Mesendoderm (in vitro differentiated cells): ENCODE measurements at regions not wholly inside any gene's neighbourhood (a gene's known extent, or its start where the extent isn't known, plus 50 kb on each side); places are given as distances from the start of the nearest gene placed in this dataset.
A peak's percentile ranks its signal among the peaks of the same experiment; 100 is the strongest.

Experiments
- DNase-seq: peaks from one replicate; pipeline ENCODE4 v3.0.0; 2013
- H2AK5ac ChIP-seq: 2 replicates; pipeline ENCODE4 v1.6.1; 2013; ENCODE audit warnings: low read length, inconsistent platforms
- H2BK120ac ChIP-seq: 2 replicates; pipeline ENCODE4 v1.6.1; 2013; ENCODE audit warnings: low read depth, mild to moderate bottlenecking, low read length, moderate library complexity, mixed read lengths
- H2BK15ac ChIP-seq: replicated peaks from 2 replicates; pipeline ENCODE4 v1.6.1; 2013; ENCODE audit warnings: low read depth, mild to moderate bottlenecking, moderate library complexity
- H2BK5ac ChIP-seq: 2 replicates; pipeline ENCODE4 v1.6.1; 2013; ENCODE audit warnings: low read length, inconsistent platforms
- H3K18ac ChIP-seq: 2 replicates; pipeline ENCODE4 v1.6.1; 2013; ENCODE audit warnings: mild to moderate bottlenecking, low read length, mixed read lengths
- H3K23ac ChIP-seq: one replicate; pipeline ENCODE4 v1.6.1; 2013; ENCODE audit warnings: low read length
- H3K27ac ChIP-seq: 2 replicates; pipeline ENCODE4 v1.5.1; 2013; ENCODE audit warnings: low read depth, mild to moderate bottlenecking, inconsistent platforms, low read length, moderate library complexity
- H3K27me3 ChIP-seq: 2 replicates; pipeline ENCODE4 v1.6.1; 2013; ENCODE audit warnings: low read length, control low read depth, mild to moderate bottlenecking, inconsistent platforms; ENCODE audit not compliant: insufficient read depth, poor library complexity
- H3K36me3 ChIP-seq: 2 replicates; pipeline ENCODE4 v1.6.1; 2013; ENCODE audit warnings: low read length, inconsistent platforms; ENCODE audit not compliant: control insufficient read depth, insufficient read depth
- H3K4ac ChIP-seq: one replicate; pipeline ENCODE4 v1.6.1; 2013; ENCODE audit warnings: low read depth, mild to moderate bottlenecking, low read length, moderate library complexity
- H3K4me1 ChIP-seq: 2 replicates; pipeline ENCODE4 v1.6.1; 2013; ENCODE audit warnings: low read depth, low read length, inconsistent platforms; ENCODE audit not compliant: control insufficient read depth
- H3K4me2 ChIP-seq: 2 replicates; pipeline ENCODE4 v1.6.1; 2013; ENCODE audit warnings: low read length
- H3K4me3 ChIP-seq: 2 replicates; pipeline ENCODE4 v1.5.1; 2013; ENCODE audit warnings: mild to moderate bottlenecking, low read length
- H3K56ac ChIP-seq: one replicate; pipeline ENCODE4 v1.6.1; 2013; ENCODE audit warnings: low read length
- H3K79me1 ChIP-seq: 2 replicates; pipeline ENCODE4 v1.6.1; 2013; ENCODE audit warnings: low read length, inconsistent platforms
- H3K79me2 ChIP-seq: 2 replicates; pipeline ENCODE4 v1.6.1; 2013; ENCODE audit warnings: mild to moderate bottlenecking, low read length; ENCODE audit not compliant: control insufficient read depth, insufficient read depth
- H3K9ac ChIP-seq: 2 replicates; pipeline ENCODE4 v1.6.1; 2013; ENCODE audit warnings: low read length, inconsistent platforms
- H4K5ac ChIP-seq: one replicate; pipeline ENCODE4 v1.6.1; 2013; ENCODE audit warnings: low read length
- H4K8ac ChIP-seq: one replicate; pipeline ENCODE4 v1.6.1; 2013; ENCODE audit warnings: low read depth, mild to moderate bottlenecking, control low read depth, low read length, moderate library complexity
- WGBS: extraction: QIAGEN DNeasy Blood & Tissue Kit; methylation state at CpG from one replicate; pipeline ENCODE4 v1.1.7; 2013; ENCODE audit warnings: low lambda C conversion rate, missing lambda C conversion rate; ENCODE audit not compliant: insufficient coverage; ENCODE audit errors: extremely low coverage; 5-methylcytosine and 5-hydroxymethylcytosine counted together

DNA sequence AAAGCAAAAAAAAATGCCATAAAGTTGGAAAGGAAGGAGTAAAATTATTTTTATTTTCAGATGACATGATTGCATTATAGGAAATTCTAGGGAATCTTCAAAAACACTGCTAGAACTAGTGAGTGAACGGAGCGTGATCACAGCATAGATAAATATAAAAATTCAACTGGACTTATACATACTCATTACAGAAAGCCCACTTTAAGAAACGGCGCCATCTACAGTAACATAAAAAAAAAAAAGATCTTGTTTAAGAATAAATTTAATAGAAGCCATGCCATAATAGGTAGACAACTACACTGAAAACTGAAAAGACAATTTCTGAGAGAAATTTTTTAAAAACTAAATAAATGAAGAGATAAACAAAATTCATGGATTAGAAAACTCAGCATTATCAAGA, 623.1 kb upstream of the MGMT start:
- Histone ChIP-seq H3K4me1 (no peaks in the 10 kb centered on the region), H3K27me3 (no peaks in the 10 kb centered on the region), H3K56ac (no peak overlapping the region), H3K36me3 (no peaks in the 10 kb centered on the region), H2BK120ac (no peak overlapping the region), H3K4ac (no peak overlapping the region), H3K4me2 (no peak overlapping the region), H3K18ac (no peak overlapping the region), H3K9ac (no peak overlapping the region), H3K27ac (no peak overlapping the region), H4K8ac (no peak overlapping the region), H3K79me1 (no peaks in the 10 kb centered on the region), H3K23ac (no peak overlapping the region), H2BK5ac (no peak overlapping the region), H4K5ac (no peak overlapping the region), H2AK5ac (no peak overlapping the region), H3K4me3 (no peak overlapping the region), H3K79me2 (no peaks in the 10 kb centered on the region), H2BK15ac (no peak overlapping the region)
- DNase-seq, result peak; percentile 8
- WGBS, result no CpG with 5 or more reads among the region's 4 CpGs

DNA sequence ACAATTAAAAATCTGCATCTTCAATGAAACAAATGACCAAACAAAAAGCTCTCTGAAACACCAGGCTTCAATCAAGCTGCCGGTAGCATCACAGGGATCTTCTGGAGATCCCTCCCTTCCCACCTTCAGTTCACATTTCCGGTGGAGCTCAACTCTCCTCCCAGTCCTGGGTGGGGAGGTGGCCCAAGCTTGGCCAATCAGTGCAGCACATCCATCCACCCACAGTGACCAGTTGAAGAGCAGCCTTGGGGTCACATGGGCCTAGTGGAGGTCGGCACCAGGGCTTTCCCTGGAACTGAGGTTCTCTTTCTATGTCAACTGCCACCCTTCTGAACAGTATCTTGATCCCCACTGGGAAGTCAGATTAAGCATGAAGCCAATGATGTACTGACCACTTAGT, 620.1 kb upstream of the MGMT start:
- Histone ChIP-seq H3K27me3 (no peaks in the 10 kb centered on the region), H3K9ac (no peak overlapping the region), H3K23ac (no peak overlapping the region), H3K4me2 (no peak overlapping the region), H3K36me3 (no peaks in the 10 kb centered on the region), H3K56ac (no peak overlapping the region), H3K4me1 (no peaks in the 10 kb centered on the region), H3K79me1 (no peaks in the 10 kb centered on the region), H2BK5ac (no peak overlapping the region), H3K4me3 (no peak overlapping the region), H3K18ac (no peak overlapping the region), H2BK120ac (no peak overlapping the region), H3K79me2 (no peaks in the 10 kb centered on the region), H2BK15ac (no peak overlapping the region), H4K8ac (no peak overlapping the region), H2AK5ac (no peak overlapping the region), H3K4ac (no peak overlapping the region), H3K27ac (no peak overlapping the region), H4K5ac (no peak overlapping the region)
- WGBS, result no CpG with 5 or more reads among the region's 3 CpGs
- peak; percentile 4 for DNase-seq

DNA sequence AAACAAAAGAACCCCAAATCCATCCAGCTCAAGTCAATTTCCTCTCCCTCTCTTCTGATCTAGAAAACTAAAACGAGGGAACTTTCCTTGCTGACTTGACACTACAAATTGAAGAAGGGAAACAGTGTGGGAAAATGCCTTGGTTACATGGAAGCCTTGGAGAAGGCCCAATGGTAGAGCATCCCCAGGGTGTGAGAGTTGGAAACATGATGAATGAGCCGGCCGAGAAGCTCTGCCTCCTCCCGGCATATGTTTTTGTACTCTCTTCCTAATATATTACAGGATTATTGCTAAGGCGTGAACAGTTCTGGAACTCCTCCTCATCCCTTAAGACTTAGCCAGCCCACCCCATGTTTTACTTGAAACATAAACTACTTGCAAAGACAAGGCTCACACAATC, 618.2 kb upstream of the MGMT start:
- H3K4me3 ChIP-seq, result no peak overlapping the region
- H3K18ac ChIP-seq, result no peak overlapping the region
- no peak overlapping the region for H4K8ac ChIP-seq
- no peak overlapping the region for H2AK5ac ChIP-seq
- H3K4ac ChIP-seq, result no peak overlapping the region
- no peak overlapping the region for H2BK120ac ChIP-seq
- no peak overlapping the region for H3K4me2 ChIP-seq
- no peak overlapping the region for H4K5ac ChIP-seq
- no peaks in the 10 kb centered on the region for H3K4me1 ChIP-seq
- no peak overlapping the region for H3K9ac ChIP-seq
- H3K36me3 ChIP-seq, result no peaks in the 10 kb centered on the region
- H3K27ac ChIP-seq, result no peak overlapping the region
- no peak overlapping the region for H2BK15ac ChIP-seq
- no peaks in the 10 kb centered on the region for H3K27me3 ChIP-seq
- no peaks in the 10 kb centered on the region for H3K79me2 ChIP-seq
- WGBS, result no CpG with 5 or more reads among the region's 5 CpGs
- no peak overlapping the region for H2BK5ac ChIP-seq
- H3K79me1 ChIP-seq, result no peaks in the 10 kb centered on the region
- no peak overlapping the region for H3K23ac ChIP-seq
- no peak for DNase-seq
- H3K56ac ChIP-seq, result no peak overlapping the region

DNA sequence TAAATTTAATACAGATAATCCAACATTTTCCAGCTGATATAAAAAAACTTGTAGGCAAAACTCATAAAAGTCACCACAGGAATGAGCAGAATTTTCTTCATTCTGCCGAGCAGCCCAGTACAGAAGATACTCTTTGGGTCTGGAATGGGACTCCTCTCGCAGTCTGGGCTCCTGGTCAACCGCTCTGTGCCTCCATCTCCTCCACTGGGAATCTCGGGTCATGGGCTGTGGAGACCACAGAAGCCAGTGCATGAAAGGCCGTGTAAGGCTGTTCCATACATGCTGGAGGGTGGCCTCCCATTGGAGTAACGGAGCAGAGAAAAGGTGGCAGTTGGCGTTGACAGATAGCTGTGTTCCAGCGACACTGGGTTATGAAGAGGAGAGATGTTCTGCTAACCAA, 616.4 kb upstream of the MGMT start:
- Histone ChIP-seq H4K5ac (no peak overlapping the region), H2BK5ac (no peak overlapping the region), H3K79me1 (no peaks in the 10 kb centered on the region), H3K18ac (no peak overlapping the region), H2BK15ac (no peak overlapping the region), H3K36me3 (no peaks in the 10 kb centered on the region), H4K8ac (no peak overlapping the region), H3K23ac (no peak overlapping the region), H3K56ac (no peak overlapping the region), H3K4me1 (no peaks in the 10 kb centered on the region), H3K79me2 (no peaks in the 10 kb centered on the region), H3K4ac (no peak overlapping the region), H2BK120ac (no peak overlapping the region), H2AK5ac (no peak overlapping the region), H3K4me3 (no peak overlapping the region), H3K9ac (no peak overlapping the region), H3K27ac (no peak overlapping the region), H3K27me3 (no peaks in the 10 kb centered on the region), H3K4me2 (no peak overlapping the region)
- WGBS, result no CpG with 5 or more reads among the region's 8 CpGs
- no peak for DNase-seq

DNA sequence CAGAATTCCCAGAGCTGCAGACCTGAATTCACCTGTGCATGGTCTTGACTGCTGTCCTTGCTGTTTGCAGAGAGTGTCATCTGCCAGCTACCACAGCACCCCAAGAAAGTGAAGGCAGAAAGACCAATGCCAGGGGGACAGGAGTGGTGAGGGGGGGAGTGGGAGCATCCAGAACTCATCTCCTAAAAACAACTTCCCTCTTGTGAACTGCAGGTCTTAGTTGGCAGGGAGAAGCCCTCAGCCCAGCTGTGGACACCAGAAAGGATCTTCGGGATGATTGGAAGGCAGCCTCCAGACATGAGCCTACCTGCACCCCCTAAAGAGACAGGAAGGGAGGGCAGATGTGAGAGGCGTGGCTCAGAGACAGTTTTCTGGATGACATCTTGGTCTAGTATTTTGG, 615.8 kb upstream of the MGMT start:
- Histone ChIP-seq H3K36me3 (no peaks in the 10 kb centered on the region), H3K4me2 (no peak overlapping the region), H3K4ac (no peak overlapping the region), H3K27me3 (no peaks in the 10 kb centered on the region), H3K9ac (no peak overlapping the region), H3K4me3 (no peak overlapping the region), H3K4me1 (no peaks in the 10 kb centered on the region), H2BK120ac (no peak overlapping the region), H2BK15ac (no peak overlapping the region), H2AK5ac (no peak overlapping the region), H3K18ac (no peak overlapping the region), H3K27ac (no peak overlapping the region), H3K79me1 (no peaks in the 10 kb centered on the region), H3K56ac (no peak overlapping the region), H3K79me2 (no peaks in the 10 kb centered on the region), H4K5ac (no peak overlapping the region), H4K8ac (no peak overlapping the region), H3K23ac (no peak overlapping the region), H2BK5ac (no peak overlapping the region)
- DNase-seq, result no peak
- no CpG with 5 or more reads among the region's 2 CpGs for WGBS

DNA sequence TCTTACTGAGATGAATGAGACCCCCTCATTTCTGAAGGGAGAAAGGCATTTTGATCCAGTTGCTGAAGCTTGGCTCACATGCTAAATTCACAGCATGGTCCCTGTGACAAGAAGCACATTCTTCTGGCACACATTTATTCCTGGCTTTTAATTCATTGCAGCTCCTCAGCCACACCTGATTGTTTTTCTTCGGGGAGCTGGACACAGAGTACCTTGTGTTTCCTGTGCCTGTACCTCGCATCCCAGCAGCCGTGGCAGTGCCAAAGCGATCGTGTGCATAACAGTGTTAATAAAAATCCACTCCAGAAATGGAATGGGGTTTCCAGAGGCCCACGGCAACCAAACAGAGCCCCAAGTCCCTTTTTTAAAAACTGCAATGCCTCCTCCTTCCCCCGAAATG, 615.3 kb upstream of the MGMT start:
- H2BK5ac ChIP-seq, result no peak overlapping the region
- H3K27me3 ChIP-seq, result no peaks in the 10 kb centered on the region
- no peak overlapping the region for H3K9ac ChIP-seq
- H3K79me2 ChIP-seq, result no peaks in the 10 kb centered on the region
- H3K4ac ChIP-seq, result no peak overlapping the region
- no peak for DNase-seq
- H3K18ac ChIP-seq, result no peak overlapping the region
- no peak overlapping the region for H3K27ac ChIP-seq
- H2BK120ac ChIP-seq, result no peak overlapping the region
- H3K4me1 ChIP-seq, result no peaks in the 10 kb centered on the region
- no peak overlapping the region for H3K4me2 ChIP-seq
- H3K56ac ChIP-seq, result no peak overlapping the region
- H2AK5ac ChIP-seq, result no peak overlapping the region
- no peak overlapping the region for H3K23ac ChIP-seq
- no peaks in the 10 kb centered on the region for H3K36me3 ChIP-seq
- no CpG with 5 or more reads among the region's 7 CpGs for WGBS
- no peak overlapping the region for H3K4me3 ChIP-seq
- no peak overlapping the region for H2BK15ac ChIP-seq
- H4K5ac ChIP-seq, result no peak overlapping the region
- no peak overlapping the region for H4K8ac ChIP-seq
- no peaks in the 10 kb centered on the region for H3K79me1 ChIP-seq
